DOHH2 (cell line): ENCODE measurements at regions not wholly inside any gene's neighbourhood (a gene's known extent, or its start where the extent isn't known, plus 50 kb on each side); places are given as distances from the start of the nearest gene placed in this dataset.
"Not testable (repeated sequence)": the region's sequence is repeated elsewhere in the genome, so short reads cannot be mapped to it uniquely, and the experiment has no call there.

ENCODE experiments used
- CTCF ChIP-seq: fragments of 200-600 bp; sonication (generic); IDR thresholded peaks from one replicate; pipeline ENCODE4 v1.5.1; 2014; ENCODE audit warnings: antibody characterized with exemption, mild to moderate bottlenecking, low read depth, low read length; ENCODE audit not compliant: poor library complexity, severe bottlenecking
- EZH2phosphoT487 ChIP-seq: fragments of 200-600 bp; sonication (generic); IDR thresholded peaks from 2 replicates; pipeline ENCODE4 v1.6.1; 2017; ENCODE audit warnings: borderline replicate concordance, mild to moderate bottlenecking, antibody characterized with exemption, low read length, moderate library complexity, mixed read lengths

- not testable (repeated sequence) for TF ChIP-seq CTCF, EZH2phosphoT487
Measured at GRCh38 chr6:57822448-57822847, 505.0 kb downstream of the PRIM2 start.
